ENCODE measurements at regions not wholly inside any gene's neighbourhood (a gene's known extent, or its start where the extent isn't known, plus 50 kb on each side); places are given as distances from the start of the nearest gene placed in this dataset.

- DNase-seq (ENCODE audit: low read depth in 2 of 3, low spot score in 2 of 3), result no peak
Observed at GRCh38 chr3:40985195-40985594, 214.1 kb upstream of the CTNNB1 start.

- DNase-seq (ENCODE audit: low read depth in 2 of 3, low spot score in 2 of 3), result no peak
Observed at GRCh38 chr3:40988468-40988867, 210.8 kb upstream of the CTNNB1 start.

DNA sequence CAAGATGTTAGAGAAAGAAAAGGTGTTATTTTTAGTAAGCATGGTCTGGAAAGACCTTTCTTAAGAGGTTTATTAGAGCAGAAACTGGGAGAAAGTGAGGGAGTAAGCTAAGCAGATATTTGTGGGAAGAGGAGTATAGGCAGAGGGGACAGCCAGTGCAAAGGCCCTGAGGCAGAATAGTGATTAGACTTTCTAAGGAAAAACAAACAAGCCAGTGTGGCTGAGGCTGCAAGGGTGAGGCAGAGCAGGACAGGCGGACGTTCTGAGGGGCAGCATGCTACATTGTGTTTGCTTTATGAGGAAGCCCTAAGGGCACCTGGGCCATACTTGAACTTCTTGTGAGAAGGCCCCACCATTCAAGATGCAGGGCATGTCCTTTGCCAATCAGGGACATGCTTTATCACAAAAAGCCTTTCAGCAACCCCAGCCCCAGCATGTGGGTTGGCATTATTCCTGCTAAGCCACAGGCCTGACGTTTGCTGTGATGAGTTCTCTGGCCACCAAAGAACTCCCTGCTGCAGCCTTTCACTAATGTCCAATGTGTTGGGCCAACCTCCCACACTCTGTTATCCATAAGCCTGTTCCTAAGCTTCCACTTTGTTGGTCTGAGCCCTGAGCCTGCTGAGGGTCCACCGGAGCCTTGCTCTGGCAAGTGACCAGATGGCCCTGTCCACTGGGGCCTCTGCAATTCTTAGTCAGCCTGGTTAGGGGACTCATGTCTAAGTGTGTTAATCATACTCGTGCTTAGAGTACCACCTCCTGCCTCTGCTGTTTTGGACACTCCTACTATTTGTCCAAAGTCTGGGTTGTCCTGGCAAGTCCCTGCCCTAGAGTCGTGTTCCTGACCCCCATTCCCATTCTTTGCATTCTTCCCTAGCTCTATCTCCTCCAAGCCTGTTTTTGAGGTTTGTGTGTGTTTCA is 209.9 kb upstream of the CTNNB1 start:
- DNase-seq (ENCODE audit: low read depth in 2 of 3, low spot score in 2 of 3), result no peak

DNA sequence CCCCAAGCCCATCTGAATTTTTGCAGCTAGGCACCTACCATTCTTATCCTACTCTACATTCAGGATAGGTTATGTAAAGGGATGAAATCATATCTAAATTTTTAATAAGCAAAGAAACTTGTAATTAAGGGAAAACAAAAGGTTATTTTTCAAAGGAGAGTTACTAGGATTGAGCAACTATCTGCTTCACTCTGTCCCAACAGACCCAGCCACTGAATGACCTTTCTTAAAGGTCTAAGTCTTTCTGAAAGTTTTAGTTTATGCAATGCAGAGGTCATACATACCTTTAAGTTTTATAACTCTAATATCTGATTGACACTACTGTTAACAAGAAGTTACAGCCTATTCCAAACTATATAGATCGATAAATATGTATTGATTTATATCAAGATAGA is 209.2 kb upstream of the CTNNB1 start:
- DNase-seq (ENCODE audit: low read depth in 2 of 3, low spot score in 2 of 3), result no peak

DNA sequence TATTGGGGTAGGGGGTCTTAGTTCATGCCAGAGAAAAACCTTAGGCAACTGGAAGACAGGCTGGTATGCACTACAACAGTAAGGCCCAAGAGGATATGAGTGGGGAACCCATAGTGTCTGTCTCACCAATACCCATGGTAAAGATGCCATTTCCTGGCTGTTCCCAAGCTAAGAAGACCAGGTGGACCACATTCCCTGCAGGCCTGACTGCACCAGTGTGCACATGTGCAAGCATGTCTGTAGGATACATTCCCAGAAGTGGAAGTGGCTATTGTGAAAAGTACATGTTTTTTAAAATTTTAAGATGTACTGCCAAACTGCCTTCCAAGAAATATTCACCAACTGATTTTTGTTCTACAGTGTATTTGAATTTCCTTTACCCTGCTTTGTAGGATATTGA is 207.3 kb upstream of the CTNNB1 start:
- DNase-seq (ENCODE audit: low read depth in 2 of 3, low spot score in 2 of 3), result no peak

GRCh38 chr3:40994611-40995010 is 204.7 kb upstream of the CTNNB1 start:
- no peak for DNase-seq (ENCODE audit: low read depth in 2 of 3, low spot score in 2 of 3)

DNA sequence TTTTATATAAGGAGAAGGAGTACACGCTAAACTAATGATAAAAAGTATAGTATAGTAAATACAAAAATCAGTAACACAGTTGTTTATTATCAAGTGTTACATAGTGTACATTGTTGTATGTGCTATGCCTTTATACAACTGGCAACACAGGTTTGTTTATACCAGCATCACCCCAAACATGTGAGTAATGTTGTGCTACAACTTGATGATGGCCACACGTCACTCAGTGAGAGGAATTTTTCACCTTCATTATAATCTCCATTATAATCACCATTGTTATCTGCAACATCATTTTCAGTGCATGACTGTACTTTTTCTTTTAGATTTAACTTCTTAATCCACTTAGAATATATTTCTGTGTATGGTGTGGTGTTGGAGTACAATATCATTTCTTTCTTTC is 204.0 kb upstream of the CTNNB1 start:
- no peak for DNase-seq (ENCODE audit: low read depth in 2 of 3, low spot score in 2 of 3)

GRCh38 chr3:40996382-40996781 is 202.9 kb upstream of the CTNNB1 start:
- no peak for DNase-seq (ENCODE audit: low read depth in 2 of 3, low spot score in 2 of 3)

- no peak for DNase-seq (ENCODE audit: low read depth in 2 of 3, low spot score in 2 of 3)
Observed at GRCh38 chr3:40996827-40997710, 202.2 kb upstream of the CTNNB1 start.

- no peak for DNase-seq (ENCODE audit: low read depth in 2 of 3, low spot score in 2 of 3)
Observed at GRCh38 chr3:40997711-40998519, 201.4 kb upstream of the CTNNB1 start.

DNA sequence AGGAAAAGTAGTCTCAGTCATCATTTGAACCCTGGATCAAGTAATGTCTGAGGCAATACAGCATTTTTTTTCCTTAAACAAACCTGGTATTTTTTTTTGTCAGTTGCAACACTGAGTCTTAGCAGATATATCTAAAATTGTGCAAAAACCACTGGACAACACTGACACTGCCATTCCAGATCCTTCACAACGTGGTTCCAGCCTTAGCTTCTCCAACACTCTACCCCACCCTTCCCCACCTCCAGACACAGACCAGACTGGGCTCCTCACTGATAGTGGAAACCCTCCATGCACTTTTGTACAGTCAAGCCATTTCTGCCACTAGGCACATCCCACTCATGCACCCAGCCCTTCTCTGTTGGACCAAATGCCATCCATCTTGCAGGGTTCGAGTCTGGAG is 199.6 kb upstream of the CTNNB1 start:
- no peak for DNase-seq (ENCODE audit: low read depth in 2 of 3, low spot score in 2 of 3)

DNA sequence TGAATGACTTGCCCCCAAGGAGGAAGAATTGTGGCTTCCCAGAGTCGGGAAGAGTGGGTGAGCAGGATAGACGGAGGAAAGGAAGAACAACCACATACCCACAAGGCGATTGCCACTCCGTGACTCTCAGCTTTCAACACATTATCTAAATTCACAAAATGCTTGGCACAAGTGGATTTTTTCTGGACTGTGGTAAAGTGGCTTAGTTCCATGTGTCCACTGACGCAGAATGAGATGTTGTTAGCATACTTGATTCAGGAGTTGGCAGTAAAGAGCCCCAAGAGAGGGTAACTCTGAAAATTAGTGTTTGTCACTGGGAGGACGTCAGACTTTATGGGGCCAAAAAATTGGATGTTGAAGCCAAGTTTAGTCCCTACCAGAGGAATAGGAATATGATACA is 198.8 kb upstream of the CTNNB1 start:
- no peak for DNase-seq (ENCODE audit: low read depth in 2 of 3, low spot score in 2 of 3)

GRCh38 chr3:41001556-41001955 is 197.7 kb upstream of the CTNNB1 start:
- no peak for DNase-seq (ENCODE audit: low read depth in 2 of 3, low spot score in 2 of 3)

DNA sequence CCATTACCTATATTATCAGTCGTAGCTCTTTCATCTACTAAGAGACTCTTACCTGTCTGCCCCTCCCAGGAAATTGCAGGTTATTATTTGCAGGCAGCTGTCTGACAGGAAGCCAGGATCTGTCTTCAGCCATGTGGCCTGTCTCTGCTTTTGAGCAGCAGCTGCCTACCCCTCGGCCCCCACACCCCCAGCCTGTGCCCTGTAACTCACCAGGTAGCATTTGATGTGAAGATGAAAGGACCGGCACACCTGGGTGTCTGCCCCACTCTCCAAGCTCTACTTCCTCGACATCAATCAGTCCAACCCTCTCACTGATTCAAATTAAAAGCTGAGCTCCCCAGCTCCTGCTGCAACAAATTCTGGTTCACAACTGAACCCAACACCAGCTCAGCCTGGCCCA is 197.2 kb upstream of the CTNNB1 start:
- DNase-seq (ENCODE audit: low read depth in 2 of 3, low spot score in 2 of 3), result no peak

GRCh38 chr3:41007399-41007798 is 191.9 kb upstream of the CTNNB1 start:
- no peak for DNase-seq (ENCODE audit: low read depth in 2 of 3, low spot score in 2 of 3)

GRCh38 chr3:41011854-41012253 is 187.5 kb upstream of the CTNNB1 start:
- no peak for DNase-seq (ENCODE audit: low read depth in 2 of 3, low spot score in 2 of 3)

DNA sequence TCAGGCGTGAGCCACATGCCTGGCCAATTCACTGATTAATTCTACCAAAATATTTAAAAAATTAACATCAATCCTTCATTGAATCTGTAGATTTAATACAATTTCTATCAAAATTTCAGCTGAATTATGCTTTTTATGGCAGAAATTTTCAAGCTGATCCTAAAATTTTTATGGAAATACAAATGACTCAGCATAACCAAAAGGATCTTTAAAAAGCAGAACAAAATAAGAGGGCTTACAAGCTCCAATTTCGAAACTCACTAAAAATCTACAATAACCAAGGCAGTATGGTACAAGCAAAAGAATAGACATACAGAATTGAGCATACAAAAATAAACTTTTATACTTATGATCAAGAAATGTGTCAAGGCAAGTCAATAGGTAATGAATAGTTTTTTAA is 180.4 kb upstream of the CTNNB1 start:
- no peak for DNase-seq (ENCODE audit: low read depth in 2 of 3, low spot score in 2 of 3)

DNA sequence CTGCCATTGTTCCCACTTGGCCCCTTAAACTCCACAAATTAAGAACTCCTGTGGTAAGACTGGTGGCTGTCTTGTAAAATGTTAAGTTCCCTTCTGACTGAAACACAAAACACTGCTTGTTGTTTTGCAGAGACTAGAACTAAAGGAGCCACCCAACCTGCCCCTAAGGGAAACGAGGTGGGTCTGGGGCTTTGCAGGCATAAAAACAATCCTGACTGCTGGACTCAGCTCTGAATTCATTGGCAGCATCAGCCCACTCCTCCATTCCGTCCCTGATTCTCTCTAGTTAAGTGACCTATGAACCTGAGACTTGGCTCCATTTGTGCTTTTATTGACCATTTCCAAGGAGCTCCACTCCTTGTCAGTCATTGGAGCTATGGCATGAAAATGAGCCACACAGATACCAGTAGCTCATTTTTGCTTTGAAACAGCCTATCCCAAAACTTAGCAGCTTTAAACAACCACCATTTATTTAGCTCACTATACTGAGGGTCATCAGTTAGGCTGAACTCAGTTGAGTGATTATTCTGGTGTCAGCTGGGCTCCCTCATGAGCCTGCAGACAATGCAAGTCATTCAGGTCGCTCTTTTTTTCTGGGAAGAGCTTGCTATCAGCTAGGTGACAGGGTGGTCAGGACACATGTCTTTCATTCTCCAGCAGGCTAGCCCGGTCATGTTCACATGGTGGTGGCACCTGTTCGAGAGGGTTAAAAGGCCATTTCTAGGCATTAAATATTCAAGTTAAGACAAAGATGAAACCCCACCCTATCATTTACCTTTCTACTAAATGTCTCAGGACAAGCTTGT is 175.1 kb upstream of the CTNNB1 start:
- DNase-seq (ENCODE audit: low read depth in 2 of 3, low spot score in 2 of 3), result no peak

DNA sequence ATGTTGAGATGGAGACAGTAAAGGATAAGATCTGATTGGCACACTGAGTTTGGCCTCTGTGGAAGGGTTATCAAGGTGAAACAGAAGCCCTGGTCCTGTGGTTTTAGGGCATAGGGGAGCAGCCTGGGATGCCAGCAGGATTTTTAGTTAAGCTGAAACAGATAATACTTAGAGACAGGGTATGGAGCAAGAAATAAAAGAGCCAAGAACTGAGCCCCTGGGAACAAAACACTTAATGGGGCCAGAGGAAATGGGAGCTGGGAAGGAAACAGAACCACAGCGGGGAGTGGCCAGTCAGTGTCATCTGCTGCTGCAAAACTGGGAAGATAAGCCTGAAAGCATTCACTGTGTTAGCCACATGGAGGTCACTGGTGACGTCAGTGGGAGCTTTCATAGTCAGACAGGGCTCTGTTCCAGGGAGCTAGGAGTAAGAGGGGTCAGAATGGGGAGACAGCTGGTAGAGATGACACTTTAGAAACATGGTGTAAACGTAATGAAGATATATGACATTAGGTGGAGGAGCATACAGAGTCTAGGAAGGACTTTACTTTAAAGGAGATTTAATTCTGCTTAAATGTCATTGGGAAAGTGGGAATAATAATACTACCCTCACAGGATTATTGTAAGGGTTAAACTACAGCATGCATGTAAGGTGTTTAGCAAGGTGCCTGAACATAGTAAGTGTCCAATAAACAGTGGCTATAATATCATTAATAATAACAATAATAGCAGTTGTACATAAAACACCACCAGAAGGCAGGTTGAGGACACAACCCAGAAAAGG is 172.7 kb upstream of the CTNNB1 start:
- no peak for DNase-seq (ENCODE audit: low read depth in 2 of 3, low spot score in 2 of 3)

GRCh38 chr3:41029356-41029755 is 169.9 kb upstream of the CTNNB1 start:
- DNase-seq (ENCODE audit: low read depth in 2 of 3, low spot score in 2 of 3), result no peak

All from activated CD8-positive, alpha-beta memory T cell treated with anti-CD3 and anti-CD28 coated beads for 48 hours (primary cell).